GM23338 (cell line): ENCODE measurements at regions not wholly inside any gene's neighbourhood (a gene's known extent, or its start where the extent isn't known, plus 50 kb on each side); places are given as distances from the start of the nearest gene placed in this dataset.

Experiments used
- CREB1 ChIP-seq: fragments of 250-450 bp; sonication (Bioruptor Pico); IDR thresholded peaks from 2 replicates; pipeline ENCODE4 v1.5.0; 2020; ENCODE audit warnings: low read depth, mild to moderate bottlenecking, moderate library complexity
- CTCF ChIP-seq, 2 experiments: fragments of 200-600 bp in 1 of 2; sonication (generic) in 1 of 2; conservative IDR thresholded peaks; 2 replicates each; pipeline versions ENCODE4 v1.5.1 to v1.6.1; 2016 to 2017; ENCODE audit warnings: antibody characterized with exemption in 2 of 2, low read depth in 2 of 2, mild to moderate bottlenecking in 2 of 2, moderate library complexity in 1 of 2
- EZH2 ChIP-seq: fragments of 200-600 bp; sonication (generic); IDR thresholded peaks from one replicate; pipeline ENCODE4 v1.8.0; 2017; ENCODE audit warnings: antibody characterized with exemption, mild to moderate bottlenecking, low read depth; ENCODE audit not compliant: unreplicated experiment
- EZH2phosphoT487 ChIP-seq: fragments of 200-600 bp; sonication (generic); IDR thresholded peaks from one replicate; pipeline ENCODE4 v1.8.1; 2018; ENCODE audit warnings: antibody characterized with exemption; ENCODE audit not compliant: unreplicated experiment
- POLR2AphosphoS5 ChIP-seq: IDR thresholded peaks from 2 replicates; pipeline ENCODE4 v1.6.1; 2016; ENCODE audit warnings: antibody characterized with exemption, low read depth
- REST ChIP-seq: IDR thresholded peaks from one replicate; pipeline ENCODE4 v1.6.1; 2018; ENCODE audit warnings: antibody characterized with exemption; ENCODE audit not compliant: unreplicated experiment

GRCh38 chr6:22082218-22082617, 214.6 kb downstream of the PRL start:
- TF ChIP-seq REST (no peak), POLR2AphosphoS5 (no peak), CTCF (conservative IDR thresholded peaks at IDR 0.05; ENCODE audit: low read depth in 2 of 2) (no peak), EZH2 (no peak), CREB1 (CRISPR knock-in tag) (no peak), EZH2phosphoT487 (no peak)
